HL-60 (cell line): ENCODE measurements at regions not wholly inside any gene's neighbourhood (a gene's known extent, or its start where the extent isn't known, plus 50 kb on each side); places are given as distances from the start of the nearest gene placed in this dataset.

Source experiments
- POLR2AphosphoS5 ChIP-seq: IDR thresholded peaks from 2 replicates; pipeline ENCODE4 v1.6.1; 2012; ENCODE audit warnings: low read depth
- TF ChIP-seq, protein P1 (sequence below): IDR thresholded peaks from one replicate; pipeline ENCODE4 v1.5.1; 2011; ENCODE audit warnings: low read length, control low read depth, inconsistent platforms; ENCODE audit not compliant: insufficient read depth

DNA sequence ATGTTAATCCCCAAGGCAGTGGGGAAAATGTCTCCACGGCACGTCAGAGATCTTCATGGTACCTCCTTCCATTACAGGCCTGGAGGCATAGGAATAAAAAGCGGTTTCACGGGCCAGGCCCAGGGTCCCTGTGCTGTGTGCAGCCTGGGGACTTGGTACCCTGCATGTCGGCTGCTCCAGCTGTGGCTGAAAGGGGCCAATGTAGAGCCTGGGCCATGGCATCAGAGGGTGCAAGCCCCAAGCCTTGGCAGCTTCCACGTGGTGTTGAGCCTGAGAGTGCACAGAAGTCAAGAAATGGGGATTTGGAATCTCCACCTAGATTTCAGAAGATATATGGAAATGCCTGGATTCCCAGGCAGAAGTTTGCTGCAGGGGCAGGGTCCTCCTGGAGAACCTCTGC lies 508.9 kb upstream of the COX7C start:
- TF ChIP-seq, protein P1, sequence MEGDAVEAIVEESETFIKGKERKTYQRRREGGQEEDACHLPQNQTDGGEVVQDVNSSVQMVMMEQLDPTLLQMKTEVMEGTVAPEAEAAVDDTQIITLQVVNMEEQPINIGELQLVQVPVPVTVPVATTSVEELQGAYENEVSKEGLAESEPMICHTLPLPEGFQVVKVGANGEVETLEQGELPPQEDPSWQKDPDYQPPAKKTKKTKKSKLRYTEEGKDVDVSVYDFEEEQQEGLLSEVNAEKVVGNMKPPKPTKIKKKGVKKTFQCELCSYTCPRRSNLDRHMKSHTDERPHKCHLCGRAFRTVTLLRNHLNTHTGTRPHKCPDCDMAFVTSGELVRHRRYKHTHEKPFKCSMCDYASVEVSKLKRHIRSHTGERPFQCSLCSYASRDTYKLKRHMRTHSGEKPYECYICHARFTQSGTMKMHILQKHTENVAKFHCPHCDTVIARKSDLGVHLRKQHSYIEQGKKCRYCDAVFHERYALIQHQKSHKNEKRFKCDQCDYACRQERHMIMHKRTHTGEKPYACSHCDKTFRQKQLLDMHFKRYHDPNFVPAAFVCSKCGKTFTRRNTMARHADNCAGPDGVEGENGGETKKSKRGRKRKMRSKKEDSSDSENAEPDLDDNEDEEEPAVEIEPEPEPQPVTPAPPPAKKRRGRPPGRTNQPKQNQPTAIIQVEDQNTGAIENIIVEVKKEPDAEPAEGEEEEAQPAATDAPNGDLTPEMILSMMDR = no peak
- no peak for TF ChIP-seq POLR2AphosphoS5
